Uterus (tissue), 2 donors: ENCODE measurements at regions not wholly inside any gene's neighbourhood (a gene's known extent, or its start where the extent isn't known, plus 50 kb on each side); places are given as distances from the start of the nearest gene placed in this dataset.
"Not testable (repeated sequence)": the region's sequence is repeated elsewhere in the genome, so short reads cannot be mapped to it uniquely, and the experiment has no call there.

Experiments used
- POLR2A ChIP-seq, 2 donors: fragments of 450-650 bp; IDR thresholded peaks; one replicate each; pipeline ENCODE4 v1.6.1; 2016; ENCODE audit warnings: antibody characterized with exemption in 2 of 2, mild to moderate bottlenecking in 1 of 2, moderate library complexity in 1 of 2
- TF ChIP-seq, protein P1 (sequence below), 4 experiments: fragments of 200-600 bp in 2 of 4; fragments of 450-650 bp in 2 of 4; sonication (generic) in 2 of 4; IDR thresholded peaks; one replicate each; pipeline ENCODE4 v1.5.1; 2016 to 2019; ENCODE audit warnings: antibody characterized with exemption in 4 of 4, mild to moderate bottlenecking in 2 of 4, moderate library complexity in 1 of 4

DNA sequence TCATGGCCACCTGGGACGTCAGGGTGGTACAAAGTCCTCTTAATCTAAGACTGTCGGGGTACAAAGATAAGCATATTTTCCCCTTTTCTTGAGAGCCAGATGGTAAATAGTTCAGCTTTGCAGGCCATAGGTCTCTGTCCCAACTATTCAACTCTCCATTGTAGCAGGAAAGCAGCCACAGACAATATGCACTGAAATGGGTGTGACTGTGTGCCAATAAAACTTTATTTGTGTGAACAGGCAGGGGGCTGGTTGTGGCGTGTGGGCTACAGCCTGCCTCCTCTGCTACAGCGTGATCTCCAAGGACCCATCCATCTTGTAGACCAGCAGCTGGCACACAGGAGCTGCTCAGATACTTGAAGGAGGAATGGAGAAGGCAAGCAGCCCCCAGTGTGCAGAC is 73.2 kb upstream of the CLEC6A start:
- TF ChIP-seq, protein P1, sequence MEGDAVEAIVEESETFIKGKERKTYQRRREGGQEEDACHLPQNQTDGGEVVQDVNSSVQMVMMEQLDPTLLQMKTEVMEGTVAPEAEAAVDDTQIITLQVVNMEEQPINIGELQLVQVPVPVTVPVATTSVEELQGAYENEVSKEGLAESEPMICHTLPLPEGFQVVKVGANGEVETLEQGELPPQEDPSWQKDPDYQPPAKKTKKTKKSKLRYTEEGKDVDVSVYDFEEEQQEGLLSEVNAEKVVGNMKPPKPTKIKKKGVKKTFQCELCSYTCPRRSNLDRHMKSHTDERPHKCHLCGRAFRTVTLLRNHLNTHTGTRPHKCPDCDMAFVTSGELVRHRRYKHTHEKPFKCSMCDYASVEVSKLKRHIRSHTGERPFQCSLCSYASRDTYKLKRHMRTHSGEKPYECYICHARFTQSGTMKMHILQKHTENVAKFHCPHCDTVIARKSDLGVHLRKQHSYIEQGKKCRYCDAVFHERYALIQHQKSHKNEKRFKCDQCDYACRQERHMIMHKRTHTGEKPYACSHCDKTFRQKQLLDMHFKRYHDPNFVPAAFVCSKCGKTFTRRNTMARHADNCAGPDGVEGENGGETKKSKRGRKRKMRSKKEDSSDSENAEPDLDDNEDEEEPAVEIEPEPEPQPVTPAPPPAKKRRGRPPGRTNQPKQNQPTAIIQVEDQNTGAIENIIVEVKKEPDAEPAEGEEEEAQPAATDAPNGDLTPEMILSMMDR (IDR thresholded peaks at IDR 0.05): not testable (repeated sequence)
- TF ChIP-seq POLR2A (IDR thresholded peaks at IDR 0.05): not testable (repeated sequence)
